Lower leg skin (tissue), 3 donors: ENCODE measurements at regions not wholly inside any gene's neighbourhood (a gene's known extent, or its start where the extent isn't known, plus 50 kb on each side); places are given as distances from the start of the nearest gene placed in this dataset.

Experiments
- POLR2A ChIP-seq, 2 donors: fragments of 450-650 bp; IDR thresholded peaks; one replicate each; pipeline ENCODE4 v1.6.1; 2016 to 2017; ENCODE audit warnings: antibody characterized with exemption in 2 of 2, mild to moderate bottlenecking in 1 of 2, moderate library complexity in 1 of 2
- TF ChIP-seq, protein P1 (sequence below), 3 donors: fragments of 450-650 bp; IDR thresholded peaks; one replicate each; pipeline ENCODE4 v1.5.1; 2016; ENCODE audit warnings: antibody characterized with exemption in 3 of 3, mild to moderate bottlenecking in 3 of 3, moderate library complexity in 2 of 3

DNA sequence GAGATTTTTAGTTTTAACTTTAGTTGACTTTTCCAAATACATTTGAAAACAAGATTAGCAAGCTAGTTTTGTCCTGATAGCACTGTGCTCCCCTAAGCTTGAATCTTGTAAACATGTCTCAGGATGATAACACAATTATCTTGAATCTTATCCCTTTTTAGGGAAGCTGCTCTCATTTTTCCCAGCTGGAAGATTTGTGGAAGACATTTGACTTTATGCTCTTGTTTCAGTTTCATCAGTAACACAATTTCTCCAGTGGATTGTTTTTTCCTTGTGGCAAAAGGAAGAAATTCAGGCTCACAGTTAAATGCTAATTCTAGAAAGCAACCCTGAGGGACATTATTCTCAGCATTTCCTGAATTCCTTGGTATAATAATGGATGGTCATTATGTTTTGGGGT, 88.8 kb downstream of the CDC7 start:
- TF ChIP-seq, protein P1, sequence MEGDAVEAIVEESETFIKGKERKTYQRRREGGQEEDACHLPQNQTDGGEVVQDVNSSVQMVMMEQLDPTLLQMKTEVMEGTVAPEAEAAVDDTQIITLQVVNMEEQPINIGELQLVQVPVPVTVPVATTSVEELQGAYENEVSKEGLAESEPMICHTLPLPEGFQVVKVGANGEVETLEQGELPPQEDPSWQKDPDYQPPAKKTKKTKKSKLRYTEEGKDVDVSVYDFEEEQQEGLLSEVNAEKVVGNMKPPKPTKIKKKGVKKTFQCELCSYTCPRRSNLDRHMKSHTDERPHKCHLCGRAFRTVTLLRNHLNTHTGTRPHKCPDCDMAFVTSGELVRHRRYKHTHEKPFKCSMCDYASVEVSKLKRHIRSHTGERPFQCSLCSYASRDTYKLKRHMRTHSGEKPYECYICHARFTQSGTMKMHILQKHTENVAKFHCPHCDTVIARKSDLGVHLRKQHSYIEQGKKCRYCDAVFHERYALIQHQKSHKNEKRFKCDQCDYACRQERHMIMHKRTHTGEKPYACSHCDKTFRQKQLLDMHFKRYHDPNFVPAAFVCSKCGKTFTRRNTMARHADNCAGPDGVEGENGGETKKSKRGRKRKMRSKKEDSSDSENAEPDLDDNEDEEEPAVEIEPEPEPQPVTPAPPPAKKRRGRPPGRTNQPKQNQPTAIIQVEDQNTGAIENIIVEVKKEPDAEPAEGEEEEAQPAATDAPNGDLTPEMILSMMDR (IDR thresholded peaks at IDR 0.05) = no peak
- no peak for TF ChIP-seq POLR2A (IDR thresholded peaks at IDR 0.05)
